HFFc6 (cell line): ENCODE measurements at regions not wholly inside any gene's neighbourhood (a gene's known extent, or its start where the extent isn't known, plus 50 kb on each side); places are given as distances from the start of the nearest gene placed in this dataset.

ENCODE experiments used
- DNase-seq: peaks from one replicate; pipeline ENCODE4 v3.0.0-alpha.2; 2018
- H3K27ac Mint-ChIP-seq: 2 replicates; pipeline ENCODE4 v1.8.0; 2020; ENCODE audit warnings: mild to moderate bottlenecking, mixed read lengths
- H3K27me3 Mint-ChIP-seq: 2 replicates; pipeline ENCODE4 v1.8.0; 2021; ENCODE audit warnings: mild to moderate bottlenecking, moderate library complexity, mixed read lengths; ENCODE audit not compliant: insufficient read depth
- H3K36me3 Mint-ChIP-seq: 2 replicates; pipeline ENCODE4 v1.8.0; 2021; ENCODE audit warnings: low read depth, mixed read lengths
- H3K4me1 Mint-ChIP-seq: 2 replicates; pipeline ENCODE4 v1.8.0; 2020; ENCODE audit warnings: low read depth, mixed read lengths
- H3K4me3 Mint-ChIP-seq: 2 replicates; pipeline ENCODE4 v1.8.0; 2020; ENCODE audit warnings: mild to moderate bottlenecking, moderate library complexity, mixed read lengths
- H3K9me3 Mint-ChIP-seq: 2 replicates; pipeline ENCODE4 v1.8.0; 2020; ENCODE audit warnings: mild to moderate bottlenecking, mixed read lengths
- CTCF ChIP-seq: fragments of 200-600 bp; sonication (generic); IDR thresholded peaks from 2 replicates; pipeline ENCODE4 v1.5.0; 2021; ENCODE audit warnings: antibody characterized with exemption, mild to moderate bottlenecking

- no peaks in the 10 kb centered on the region for H3K36me3 Mint-ChIP-seq
- no peaks in the 10 kb centered on the region for H3K4me1 Mint-ChIP-seq
- no peak overlapping the region for H3K4me3 Mint-ChIP-seq
- H3K9me3 Mint-ChIP-seq, result peaks cover 42% of the 10 kb centered on the region
- no peaks in the 10 kb centered on the region for H3K27me3 Mint-ChIP-seq
- no peak overlapping the region for H3K27ac Mint-ChIP-seq
- no peak for DNase-seq
- TF ChIP-seq CTCF, result no peak
These were observed 880.4 kb downstream of the HACE1 start for GRCh38 chr6:103979308-103979707.

DNA sequence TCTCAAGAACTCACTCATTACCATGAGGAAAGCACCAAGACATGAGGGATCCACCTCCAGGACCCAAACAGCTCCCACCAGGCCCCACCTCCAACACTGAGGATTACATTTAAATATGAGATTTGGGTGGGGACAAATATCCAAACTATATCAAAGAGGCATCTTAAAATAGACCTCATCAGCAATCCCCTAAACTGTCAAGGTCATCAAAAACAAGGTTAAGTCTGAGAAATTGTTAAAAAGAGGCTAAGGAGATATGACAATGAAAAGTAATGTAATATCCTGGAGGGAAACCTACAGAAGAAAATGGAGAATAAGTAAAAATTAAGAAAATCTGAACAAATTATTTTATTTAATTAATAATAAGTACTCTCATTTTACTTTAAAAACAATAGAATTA lies 922.3 kb downstream of the HACE1 start:
- H3K4me3 Mint-ChIP-seq, result no peak overlapping the region
- H3K4me1 Mint-ChIP-seq, result no peaks in the 10 kb centered on the region
- TF ChIP-seq CTCF, result no peak
- no peaks in the 10 kb centered on the region for H3K27me3 Mint-ChIP-seq
- DNase-seq, result no peak
- H3K36me3 Mint-ChIP-seq, result no peaks in the 10 kb centered on the region
- peaks cover 21% of the 10 kb centered on the region for H3K9me3 Mint-ChIP-seq
- H3K27ac Mint-ChIP-seq, result no peak overlapping the region

GRCh38 chr6:103925317-103925716 lies 934.4 kb downstream of the HACE1 start:
- Mint-ChIP-seq H3K4me3 (no peak overlapping the region), H3K27me3 (no peaks in the 10 kb centered on the region), H3K36me3 (no peaks in the 10 kb centered on the region)

DNA sequence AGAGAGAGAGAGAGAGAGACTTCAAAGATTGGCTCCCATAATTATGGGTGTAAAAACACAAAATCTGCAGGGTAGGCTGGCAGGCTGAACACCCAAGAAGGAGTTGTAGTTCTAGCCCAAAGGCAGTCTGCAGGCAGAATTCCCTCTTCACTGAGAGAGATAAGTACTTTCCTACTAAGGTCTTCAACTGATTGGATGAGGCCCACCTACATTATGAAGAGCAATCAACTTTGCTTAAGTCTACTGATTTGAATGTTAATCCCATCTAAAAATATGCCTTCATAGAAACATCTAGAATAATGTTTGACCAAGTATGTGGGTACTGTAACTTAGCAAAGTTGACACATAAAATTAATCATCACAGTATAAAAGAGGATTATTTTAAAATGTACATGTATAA lies 949.7 kb downstream of the HACE1 start:
- Mint-ChIP-seq H3K9me3 (peaks cover 29% of the 10 kb centered on the region), H3K27me3 (no peaks in the 10 kb centered on the region; the same call in 1 of the 2 replicates), H3K36me3 (no peaks in the 10 kb centered on the region), H3K4me1 (no peaks in the 10 kb centered on the region), H3K27ac (no peak overlapping the region), H3K4me3 (no peak overlapping the region)
- TF ChIP-seq CTCF, result no peak
- no peak for DNase-seq

More at GRCh38 chr6:103925317-103925716, 934.4 kb downstream of the HACE1 start:
- Mint-ChIP-seq H3K27ac (no peak overlapping the region), H3K4me1 (no peaks in the 10 kb centered on the region), H3K9me3 (peaks cover 30% of the 10 kb centered on the region)
- TF ChIP-seq CTCF, result no peak
- no peak for DNase-seq

DNA sequence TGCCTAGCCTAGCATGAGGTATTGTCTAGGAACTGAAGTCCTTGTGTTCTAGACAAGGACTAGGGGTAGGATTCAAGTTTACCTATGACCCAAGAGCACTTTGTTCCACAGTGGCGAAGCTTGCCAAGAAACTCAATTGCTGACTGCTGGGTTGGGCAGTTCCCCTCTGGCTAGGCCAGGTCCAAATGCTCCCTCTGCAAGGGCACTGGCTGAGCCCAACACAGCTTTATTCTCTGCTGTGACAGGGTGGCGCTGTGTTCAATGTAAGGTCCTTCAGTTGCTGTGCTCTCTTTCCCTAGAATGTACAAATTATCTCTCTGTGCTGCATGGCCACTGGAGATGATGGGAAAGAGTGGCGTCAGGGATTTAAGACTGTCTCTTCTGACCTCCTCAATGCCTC lies 950.8 kb downstream of the HACE1 start:
- Mint-ChIP-seq H3K4me1 (no peaks in the 10 kb centered on the region), H3K9me3 (peaks cover 33% of the 10 kb centered on the region), H3K36me3 (no peaks in the 10 kb centered on the region), H3K27ac (no peak overlapping the region), H3K27me3 (no peaks in the 10 kb centered on the region; the same call in 1 of the 2 replicates), H3K4me3 (no peak overlapping the region)
- no peak for TF ChIP-seq CTCF
- DNase-seq, result no peak

DNA sequence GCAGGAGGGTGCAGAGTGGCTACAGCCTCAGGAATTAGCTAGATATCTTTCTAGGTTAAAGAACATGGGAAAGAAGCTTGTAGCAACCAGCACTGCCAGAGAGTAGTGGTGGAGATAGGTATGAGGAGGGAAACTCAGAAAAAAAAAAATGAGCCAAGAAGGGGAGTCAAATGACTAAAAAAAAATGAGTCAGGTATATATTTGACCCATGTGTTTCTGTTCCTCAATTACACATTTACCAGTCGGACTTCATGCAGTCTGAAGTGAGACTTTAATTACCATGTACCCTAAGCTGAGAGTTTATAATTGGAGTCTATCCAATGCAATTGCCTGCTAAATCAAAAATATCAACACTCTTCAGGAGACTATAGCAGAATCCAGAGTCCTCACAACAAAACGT lies 964.6 kb downstream of the HACE1 start:
- Mint-ChIP-seq H3K27me3 (no peaks in the 10 kb centered on the region; the same call in 1 of the 2 replicates), H3K27ac (no peak overlapping the region), H3K4me3 (no peak overlapping the region), H3K4me1 (no peaks in the 10 kb centered on the region), H3K9me3 (peaks cover 40% of the 10 kb centered on the region), H3K36me3 (no peaks in the 10 kb centered on the region)
- no peak for DNase-seq
- no peak for TF ChIP-seq CTCF
